ENCODE measurements at regions not wholly inside any gene's neighbourhood (a gene's known extent, or its start where the extent isn't known, plus 50 kb on each side); places are given as distances from the start of the nearest gene placed in this dataset.

- no peaks in the 10 kb centered on the region for H3K4me1 ChIP-seq (ENCODE audit: control insufficient read depth, insufficient read depth, low read length)
- no peak overlapping the region for H3K9ac ChIP-seq (ENCODE audit: extremely low read depth, low read length, poor library complexity, severe bottlenecking)
- Mint-ChIP-seq H3K9me3 (no peaks in the 10 kb centered on the region), H3K36me3 (ENCODE audit: low read depth) (no peaks in the 10 kb centered on the region), H3K4me3 (no peak overlapping the region), H3K4me1 (no peaks in the 10 kb centered on the region), H3K27ac (no peak overlapping the region), H3K27me3 (ENCODE audit: insufficient read depth) (peaks cover 1% of the 10 kb centered on the region)
- no peak overlapping the region for H3K4me3 ChIP-seq (ENCODE audit: low read length)
- WGBS, 2 experiments (ENCODE audit: insufficient coverage in 1 of 2, insufficient read length in 1 of 2), result 82 to 86% methylated on average over 15 to 17 of the region's 17 CpGs
- TF ChIP-seq CTCF (conservative IDR thresholded peaks at IDR 0.05), result no peak
- no peaks in the 10 kb centered on the region for H3K9me3 ChIP-seq (ENCODE audit: control insufficient read depth, low read length)
- peaks cover 9% of the 10 kb centered on the region for H3K27me3 ChIP-seq (ENCODE audit: control insufficient read depth, insufficient read depth, low read length, poor library complexity, severe bottlenecking)
- no peak overlapping the region for H3K27ac ChIP-seq (ENCODE audit: low read depth, low read length)
- DNase-seq, result no peak
- H3K36me3 ChIP-seq (ENCODE audit: control insufficient read depth, insufficient read depth, low read length), result no peaks in the 10 kb centered on the region
Measured at GRCh38 chr5:6183391-6184390, 194.7 kb downstream of the MED10 start.

GRCh38 chr5:6182271-6182815 is 196.0 kb downstream of the MED10 start:
- Histone ChIP-seq H3K9me3 (ENCODE audit: control insufficient read depth, low read length) (no peaks in the 10 kb centered on the region), H3K27me3 (ENCODE audit: control insufficient read depth, insufficient read depth, low read length, poor library complexity, severe bottlenecking) (peaks cover 9% of the 10 kb centered on the region), H3K9ac (ENCODE audit: extremely low read depth, low read length, poor library complexity, severe bottlenecking) (no peak overlapping the region), H3K4me1 (ENCODE audit: control insufficient read depth, insufficient read depth, low read length) (no peaks in the 10 kb centered on the region), H3K27ac (ENCODE audit: low read depth, low read length) (no peak overlapping the region), H3K4me3 (ENCODE audit: low read length) (no peak overlapping the region), H3K36me3 (ENCODE audit: control insufficient read depth, insufficient read depth, low read length) (no peaks in the 10 kb centered on the region)
- no peak overlapping the region for H3K4me3 Mint-ChIP-seq
- 83% methylated on average over 11 to 23 of the region's 23 CpGs for WGBS, 2 experiments (ENCODE audit: insufficient coverage in 1 of 2, insufficient read length in 1 of 2)
- H3K4me1 Mint-ChIP-seq, result no peaks in the 10 kb centered on the region
- no peak for DNase-seq
- H3K9me3 Mint-ChIP-seq, result no peaks in the 10 kb centered on the region
- no peak overlapping the region for H3K27ac Mint-ChIP-seq
- no peaks in the 10 kb centered on the region for H3K36me3 Mint-ChIP-seq (ENCODE audit: low read depth)
- TF ChIP-seq CTCF (conservative IDR thresholded peaks at IDR 0.05), result no peak
- peaks cover 1% of the 10 kb centered on the region for H3K27me3 Mint-ChIP-seq (ENCODE audit: insufficient read depth)

- Mint-ChIP-seq H3K27ac (no peak overlapping the region), H3K36me3 (ENCODE audit: low read depth) (no peaks in the 10 kb centered on the region), H3K9me3 (no peaks in the 10 kb centered on the region), H3K4me1 (no peaks in the 10 kb centered on the region), H3K27me3 (ENCODE audit: insufficient read depth) (peaks cover 1% of the 10 kb centered on the region), H3K4me3 (no peak overlapping the region)
- TF ChIP-seq CTCF (conservative IDR thresholded peaks at IDR 0.05), result no peak
- H3K9ac ChIP-seq (ENCODE audit: extremely low read depth, low read length, poor library complexity, severe bottlenecking), result no peak overlapping the region
- no peak for DNase-seq
- no peak overlapping the region for H3K4me3 ChIP-seq (ENCODE audit: low read length)
- no peaks in the 10 kb centered on the region for H3K4me1 ChIP-seq (ENCODE audit: control insufficient read depth, insufficient read depth, low read length)
- no peaks in the 10 kb centered on the region for H3K9me3 ChIP-seq (ENCODE audit: control insufficient read depth, low read length)
- no peak overlapping the region for H3K27ac ChIP-seq (ENCODE audit: low read depth, low read length)
- WGBS, 2 experiments (ENCODE audit: insufficient coverage in 1 of 2, insufficient read length in 1 of 2), result 87 to 88% methylated on average over 12 to 15 of the region's 15 CpGs
- no peaks in the 10 kb centered on the region for H3K36me3 ChIP-seq (ENCODE audit: control insufficient read depth, insufficient read depth, low read length)
- H3K27me3 ChIP-seq (ENCODE audit: control insufficient read depth, insufficient read depth, low read length, poor library complexity, severe bottlenecking), result peaks cover 9% of the 10 kb centered on the region
Measured at GRCh38 chr5:6181871-6182270, 196.5 kb downstream of the MED10 start.
